Lower leg skin (tissue), 3 donors: ENCODE measurements at regions not wholly inside any gene's neighbourhood (a gene's known extent, or its start where the extent isn't known, plus 50 kb on each side); places are given as distances from the start of the nearest gene placed in this dataset.

ENCODE experiments used
- CTCF ChIP-seq, 3 donors: fragments of 450-650 bp; IDR thresholded peaks; one replicate each; pipeline ENCODE4 v1.5.1; 2016; ENCODE audit warnings: antibody characterized with exemption in 3 of 3, mild to moderate bottlenecking in 3 of 3, moderate library complexity in 2 of 3
- POLR2A ChIP-seq, 2 donors: fragments of 450-650 bp; IDR thresholded peaks; one replicate each; pipeline ENCODE4 v1.6.1; 2016 to 2017; ENCODE audit warnings: antibody characterized with exemption in 2 of 2, mild to moderate bottlenecking in 1 of 2, moderate library complexity in 1 of 2

GRCh38 chr13:61838568-61838967, 422.9 kb upstream of the PCDH20 start:
- TF ChIP-seq CTCF (IDR thresholded peaks at IDR 0.05): no peak
- TF ChIP-seq POLR2A (IDR thresholded peaks at IDR 0.05): no peak
